NCI-H128 (cell line): ENCODE measurements at regions not wholly inside any gene's neighbourhood (a gene's known extent, or its start where the extent isn't known, plus 50 kb on each side); places are given as distances from the start of the nearest gene placed in this dataset.

Experiments
- DNase-seq: peaks from one replicate; lab custom pipeline; 2025; ENCODE audit not compliant: unreplicated experiment; lab: John Stamatoyannopoulos, UW

GRCh38 chr1:17877316-17877715 lies 122.2 kb downstream of the ACTL8 start:
- no peak for DNase-seq

- DNase-seq = no peak
Observed at GRCh38 chr1:17877896-17878295, 122.8 kb downstream of the ACTL8 start.

- no peak for DNase-seq
Observed at GRCh38 chr1:17878837-17879236, 123.7 kb downstream of the ACTL8 start.

GRCh38 chr1:17880449-17880848 lies 125.3 kb downstream of the ACTL8 start:
- DNase-seq = no peak

GRCh38 chr1:17881761-17882160 lies 126.6 kb downstream of the ACTL8 start:
- no peak for DNase-seq

- no peak for DNase-seq
Observed at GRCh38 chr1:17883136-17883535, 128.0 kb downstream of the ACTL8 start.

- DNase-seq = no peak
Observed at GRCh38 chr1:17883662-17884395, 128.7 kb downstream of the ACTL8 start.

GRCh38 chr1:17885663-17886320 lies 130.7 kb downstream of the ACTL8 start:
- no peak for DNase-seq

- DNase-seq = no peak
Observed at GRCh38 chr1:17886386-17886785, 131.3 kb downstream of the ACTL8 start.

- no peak for DNase-seq
Observed at GRCh38 chr1:17886838-17887441, 131.8 kb downstream of the ACTL8 start.

GRCh38 chr1:17887661-17888371 lies 132.7 kb downstream of the ACTL8 start:
- DNase-seq = no peak

GRCh38 chr1:17890056-17890814 lies 135.1 kb downstream of the ACTL8 start:
- DNase-seq = no peak

GRCh38 chr1:17890815-17891191 lies 135.7 kb downstream of the ACTL8 start:
- DNase-seq = no peak

- no peak for DNase-seq
Observed at GRCh38 chr1:17891205-17892110, 136.3 kb downstream of the ACTL8 start.

GRCh38 chr1:17892225-17892624 lies 137.1 kb downstream of the ACTL8 start:
- DNase-seq = no peak

GRCh38 chr1:17892851-17893250 lies 137.7 kb downstream of the ACTL8 start:
- no peak for DNase-seq

- DNase-seq = no peak
Observed at GRCh38 chr1:17893891-17894631, 138.9 kb downstream of the ACTL8 start.

GRCh38 chr1:17895401-17895800 lies 140.3 kb downstream of the ACTL8 start:
- DNase-seq = no peak

GRCh38 chr1:17895986-17896385 lies 140.9 kb downstream of the ACTL8 start:
- DNase-seq = no peak
